WTC11 (cell line): ENCODE measurements at regions not wholly inside any gene's neighbourhood (a gene's known extent, or its start where the extent isn't known, plus 50 kb on each side); places are given as distances from the start of the nearest gene placed in this dataset.

Experiments
- ATAC-seq: fragments of 200-7000 bp; cut with Tn5 transposase; 2 replicates; pipeline ENCODE4 v1.10.0; 2021; ENCODE audit warnings: mild to moderate bottlenecking, moderate library complexity
- CTCF ChIA-PET: fragments of 300-600 bp; sonication (Branson Sonifier 250); formaldehyde crosslinking; loops from one replicate; lab custom pipeline; 2021; ENCODE audit warnings: antibody characterized with exemption; lab: Charles Lee
- POLR2A ChIA-PET: fragments of 350-600 bp; sonication (Branson Sonifier 250); formaldehyde crosslinking; loops from one replicate; lab custom pipeline; 2021; ENCODE audit warnings: antibody characterized with exemption; lab: Charles Lee
- DNase-seq: peaks from one replicate; pipeline ENCODE4 v3.0.0; 2021; ENCODE audit warnings: low spot score
- H3K27ac Mint-ChIP-seq: 2 replicates; pipeline ENCODE4 v1.8.0; 2021; ENCODE audit warnings: mixed read lengths
- H3K27me3 Mint-ChIP-seq: 2 replicates; pipeline ENCODE4 v1.8.0; 2021; ENCODE audit warnings: low read depth, mild to moderate bottlenecking, moderate library complexity, mixed read lengths
- H3K36me3 Mint-ChIP-seq: 2 replicates; pipeline ENCODE4 v1.8.0; 2021; ENCODE audit warnings: mixed read lengths
- H3K4me1 Mint-ChIP-seq: 2 replicates; pipeline ENCODE4 v1.8.0; 2022; ENCODE audit warnings: mixed read lengths
- H3K4me3 Mint-ChIP-seq: 2 replicates; pipeline ENCODE4 v1.8.0; 2021; ENCODE audit warnings: mild to moderate bottlenecking, moderate library complexity, mixed read lengths
- H3K9me3 Mint-ChIP-seq: 2 replicates; pipeline ENCODE4 v1.8.0; 2021; ENCODE audit warnings: mixed read lengths
- ARID4B ChIP-seq: sonication (generic); formaldehyde crosslinking; IDR thresholded peaks from 2 replicates; pipeline ENCODE4 v1.8.0; 2023; ENCODE audit warnings: missing genetic modification reagents, mild to moderate bottlenecking, borderline replicate concordance
- ATF3 ChIP-seq: sonication (generic); formaldehyde crosslinking; conservative IDR thresholded peaks from 2 replicates; pipeline ENCODE4 v1.8.1; 2022; ENCODE audit warnings: mild to moderate bottlenecking, missing genetic modification reagents
- CBFB ChIP-seq: sonication (generic); formaldehyde crosslinking; IDR thresholded peaks from 2 replicates; pipeline ENCODE4 v1.8.1; 2022; ENCODE audit warnings: mild to moderate bottlenecking, low read depth, missing genetic modification reagents
- IRF2 ChIP-seq: sonication (generic); formaldehyde crosslinking; IDR thresholded peaks from 2 replicates; pipeline ENCODE4 v1.8.0; 2022; ENCODE audit warnings: low read depth, missing genetic modification reagents, borderline replicate concordance
- JAZF1 ChIP-seq: fragments of 250-450 bp; sonication (Bioruptor Pico); IDR thresholded peaks from 2 replicates; pipeline ENCODE4 v1.9.0; 2021; ENCODE audit warnings: moderate library complexity, mild to moderate bottlenecking, inconsistent platforms
- JUN ChIP-seq: sonication (generic); formaldehyde crosslinking; IDR thresholded peaks from 2 replicates; pipeline ENCODE4 v1.8.0; 2023; ENCODE audit warnings: mild to moderate bottlenecking, missing genetic modification reagents
- MAX ChIP-seq: sonication (generic); formaldehyde crosslinking; IDR thresholded peaks from 2 replicates; pipeline ENCODE4 v1.8.0; 2022; ENCODE audit warnings: mild to moderate bottlenecking, missing genetic modification reagents
- NR3C1 ChIP-seq: sonication (generic); formaldehyde crosslinking; conservative IDR thresholded peaks from 2 replicates; pipeline ENCODE4 v1.8.1; 2023; ENCODE audit warnings: low read depth, mild to moderate bottlenecking, missing genetic modification reagents
- PRDM15 ChIP-seq: sonication (generic); formaldehyde crosslinking; IDR thresholded peaks from 2 replicates; pipeline ENCODE4 v1.8.0; 2022; ENCODE audit warnings: missing genetic modification reagents
- STAT6 ChIP-seq: sonication (generic); formaldehyde crosslinking; conservative IDR thresholded peaks from 2 replicates; pipeline ENCODE4 v1.8.1; 2023; ENCODE audit warnings: mild to moderate bottlenecking, low read depth, missing genetic modification reagents, moderate library complexity
- ZNF138 ChIP-seq: sonication (generic); formaldehyde crosslinking; conservative IDR thresholded peaks from 2 replicates; pipeline ENCODE4 v1.8.1; 2022; ENCODE audit warnings: mild to moderate bottlenecking, moderate library complexity, missing genetic modification reagents
- ZNF219 ChIP-seq: sonication (generic); formaldehyde crosslinking; IDR thresholded peaks from 2 replicates; pipeline ENCODE4 v1.8.0; 2023; ENCODE audit warnings: missing genetic modification reagents, mild to moderate bottlenecking, borderline replicate concordance

- Mint-ChIP-seq H3K27ac (no peak overlapping the region), H3K4me1 (peaks cover 13% of the 10 kb centered on the region), H3K36me3 (peaks cover 3% of the 10 kb centered on the region; the same call in 1 of the 2 replicates), H3K9me3 (0 out of 2 replicates have a peak, but pooled peaks cover 6% of the 10 kb centered on the region), H3K27me3 (peaks cover 2% of the 10 kb centered on the region), H3K4me3 (no peak overlapping the region)
- ATAC-seq (no peak), DNase-seq (no peak)
- ChIA-PET POLR2A (no interaction called here), CTCF (no interaction called here)
- TF ChIP-seq ATF3 (CRISPR knock-in tag) (no peak), PRDM15 (CRISPR knock-in tag) (no peak), IRF2 (no peak), NR3C1 (CRISPR knock-in tag) (no peak), MAX (no peak), JUN (CRISPR knock-in tag) (no peak)
These were observed 118.6 kb upstream of the RET start for GRCh38 chr10:42958142-42958868.

- peaks cover 3% of the 10 kb centered on the region; the same call in 1 of the 2 replicates for H3K36me3 Mint-ChIP-seq
- H3K9me3 Mint-ChIP-seq = 0 out of 2 replicates have a peak, but pooled peaks cover 6% of the 10 kb centered on the region
- peak; percentile 2 for DNase-seq
- no peak for TF ChIP-seq ZNF219
- TF ChIP-seq JAZF1 (CRISPR knock-in tag) = no peak
- TF ChIP-seq CBFB (CRISPR knock-in tag) = no peak
- TF ChIP-seq STAT6 (CRISPR knock-in tag) = no peak
- no peak for TF ChIP-seq MAX
- TF ChIP-seq ARID4B (CRISPR knock-in tag) = no peak
- TF ChIP-seq ZNF138 (CRISPR knock-in tag) = no peak
- no peak overlapping the region for H3K4me3 Mint-ChIP-seq
- POLR2A ChIA-PET = no interaction called here
- no peak for ATAC-seq
- CTCF ChIA-PET = no interaction called here
- no peaks in the 10 kb centered on the region for H3K27me3 Mint-ChIP-seq
- H3K4me1 Mint-ChIP-seq = peaks cover 14% of the 10 kb centered on the region
- no peak overlapping the region for H3K27ac Mint-ChIP-seq
These were observed 117.0 kb upstream of the RET start for GRCh38 chr10:42959833-42960232.
